HG03025 (cell line): ENCODE measurements at regions not wholly inside any gene's neighbourhood (a gene's known extent, or its start where the extent isn't known, plus 50 kb on each side); places are given as distances from the start of the nearest gene placed in this dataset.
"Not testable (repeated sequence)": the region's sequence is repeated elsewhere in the genome, so short reads cannot be mapped to it uniquely, and the experiment has no call there.

ENCODE experiments used
- ATAC-seq: cut with Tn5 transposase; IDR thresholded peaks from one replicate; pipeline ENCODE4 v1.9.1; 2021; ENCODE audit warnings: mild to moderate bottlenecking, moderate library complexity; ENCODE audit not compliant: unreplicated experiment, low FRiP score

GRCh38 chr3:82222401-82222800, 461.0 kb upstream of the GBE1 start:
- no peak for ATAC-seq

- no peak for ATAC-seq
These were observed 456.1 kb upstream of the GBE1 start for GRCh38 chr3:82217571-82217970.

- no peak for ATAC-seq
These were observed 446.7 kb upstream of the GBE1 start for GRCh38 chr3:82208002-82208710.

GRCh38 chr3:82202269-82202668, 440.8 kb upstream of the GBE1 start:
- no peak for ATAC-seq

DNA sequence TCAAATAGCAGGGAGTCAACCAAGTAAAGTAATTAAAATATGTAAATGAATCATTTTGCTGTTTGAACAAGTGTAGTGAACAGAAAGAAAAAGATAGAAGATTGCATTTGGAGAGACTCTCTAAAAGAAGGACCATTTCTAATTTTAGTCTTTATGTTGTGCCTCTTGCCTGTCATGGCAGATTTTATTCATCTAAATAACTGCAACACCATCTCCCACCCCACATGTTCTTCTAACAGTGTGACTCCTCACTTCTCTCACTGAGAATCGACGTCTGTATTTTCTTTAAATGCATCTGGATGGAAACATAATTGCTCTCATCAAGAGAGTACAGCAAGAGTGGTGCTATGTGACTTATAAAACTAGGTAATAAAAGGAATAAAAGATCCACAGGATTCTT, 439.9 kb upstream of the GBE1 start:
- no peak for ATAC-seq

DNA sequence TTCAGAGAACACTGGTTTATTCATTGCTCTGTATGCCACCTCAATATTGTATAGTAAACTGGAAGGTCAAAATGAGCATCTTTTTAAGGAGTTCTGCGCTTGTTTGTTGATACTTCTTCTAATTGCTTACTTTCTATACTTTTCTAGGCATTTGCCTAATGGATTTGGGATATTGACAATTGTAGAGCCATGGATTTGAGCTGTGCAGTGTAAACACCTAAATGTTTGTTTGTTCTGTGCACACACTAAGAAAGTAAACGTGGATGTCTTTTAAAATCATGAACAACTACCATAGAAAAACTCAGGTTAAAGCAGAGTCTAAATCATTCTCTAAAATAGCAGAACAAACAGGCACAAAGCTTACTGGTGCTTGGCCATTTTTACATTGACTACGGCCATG, 436.6 kb upstream of the GBE1 start:
- ATAC-seq = no peak

DNA sequence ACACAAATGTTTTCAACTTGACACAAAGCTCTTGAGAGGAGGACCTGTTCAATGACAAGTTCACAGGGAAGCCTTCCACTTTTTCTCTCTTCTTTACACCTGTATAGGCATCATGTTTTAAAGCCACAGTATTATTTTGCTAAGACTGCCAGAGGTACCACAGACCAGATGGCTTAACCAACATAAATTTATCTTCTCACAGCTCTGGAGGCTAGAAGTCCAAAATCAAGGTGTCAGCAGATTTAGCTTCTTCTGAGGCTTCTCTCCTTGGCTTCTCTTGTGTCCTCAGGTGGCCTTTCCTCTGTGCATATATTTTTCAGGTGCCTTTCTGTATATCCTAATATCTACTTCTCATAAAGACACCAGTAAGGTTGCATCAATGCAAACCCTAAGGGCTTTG, 435.2 kb upstream of the GBE1 start:
- ATAC-seq = no peak

GRCh38 chr3:82194870-82195269, 433.4 kb upstream of the GBE1 start:
- no peak for ATAC-seq

- ATAC-seq = no peak
These were observed 424.6 kb upstream of the GBE1 start for GRCh38 chr3:82186017-82186416.

- ATAC-seq = no peak
These were observed 417.8 kb upstream of the GBE1 start for GRCh38 chr3:82179291-82179690.

- no peak for ATAC-seq
These were observed 416.8 kb upstream of the GBE1 start for GRCh38 chr3:82178291-82178690.

DNA sequence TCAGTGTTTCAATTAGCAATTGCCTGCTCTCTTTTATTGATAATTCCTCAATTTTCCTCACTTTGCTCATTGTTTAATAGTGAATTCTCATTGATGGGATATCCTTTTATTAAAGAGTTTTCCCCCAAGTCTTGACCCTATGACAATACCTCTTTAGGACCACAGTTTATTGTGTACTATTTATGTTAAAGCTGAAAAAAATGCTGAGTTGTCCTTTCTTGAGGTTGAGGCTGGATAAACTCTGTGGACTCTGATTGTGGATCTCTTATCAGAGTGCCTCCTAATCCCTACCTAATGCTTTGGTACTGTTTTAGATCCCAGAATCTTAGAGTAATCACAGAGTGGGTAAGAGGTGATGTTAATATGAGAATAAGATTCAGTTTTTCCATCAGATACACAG, 416.3 kb upstream of the GBE1 start:
- no peak for ATAC-seq

- no peak for ATAC-seq
These were observed 403.8 kb upstream of the GBE1 start for GRCh38 chr3:82165266-82165665.

DNA sequence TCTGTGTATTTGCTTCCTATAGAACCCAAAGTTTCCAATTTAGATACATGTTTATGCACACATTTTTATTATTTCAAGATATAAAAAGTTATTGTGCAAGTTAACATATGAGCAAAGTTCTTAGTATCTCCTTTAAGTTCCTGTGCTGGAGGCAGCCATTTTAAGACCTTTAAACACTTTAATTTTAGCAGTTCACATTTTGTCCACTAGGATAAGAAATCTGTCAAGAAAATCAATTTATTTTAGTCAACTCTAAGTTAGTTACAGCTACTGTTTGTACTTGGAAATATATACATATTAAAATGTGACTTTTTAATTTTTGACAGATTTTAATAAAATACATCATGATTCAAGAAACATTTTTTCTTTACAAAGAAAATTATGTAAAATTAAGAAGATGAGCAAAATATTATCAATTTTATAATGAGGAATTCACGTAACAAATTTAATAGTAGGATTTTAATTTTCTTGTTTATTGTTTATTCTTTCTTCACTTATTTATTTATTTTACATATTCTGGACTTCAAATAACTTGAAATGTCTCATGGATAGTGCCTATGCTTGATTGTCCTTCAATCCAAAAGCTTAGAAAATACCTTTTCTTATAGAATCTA, 402.6 kb upstream of the GBE1 start:
- ATAC-seq = no peak

GRCh38 chr3:82157952-82158351, 396.5 kb upstream of the GBE1 start:
- ATAC-seq = no peak

GRCh38 chr3:82153892-82154291, 392.4 kb upstream of the GBE1 start:
- not testable (repeated sequence) for ATAC-seq

DNA sequence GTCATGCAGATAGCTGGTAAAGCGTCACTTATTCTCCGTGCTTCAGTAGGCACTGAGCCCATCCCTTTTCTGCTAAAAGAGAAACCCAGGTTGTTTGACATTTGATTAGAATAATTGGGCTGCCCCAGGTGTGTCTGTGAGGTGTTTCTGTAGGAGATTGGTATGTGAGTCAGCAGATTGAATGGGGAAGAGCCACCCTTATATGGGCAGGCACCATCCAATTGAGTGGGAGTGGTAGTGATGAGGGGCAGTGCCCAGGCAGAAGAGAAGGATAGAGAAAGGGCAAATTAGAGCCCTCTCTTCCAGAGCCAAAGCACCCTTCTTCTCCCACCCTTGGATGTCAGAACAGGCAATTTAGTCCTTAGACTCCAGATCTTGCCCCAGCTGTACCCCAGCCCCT, 384.3 kb upstream of the GBE1 start:
- no peak for ATAC-seq

DNA sequence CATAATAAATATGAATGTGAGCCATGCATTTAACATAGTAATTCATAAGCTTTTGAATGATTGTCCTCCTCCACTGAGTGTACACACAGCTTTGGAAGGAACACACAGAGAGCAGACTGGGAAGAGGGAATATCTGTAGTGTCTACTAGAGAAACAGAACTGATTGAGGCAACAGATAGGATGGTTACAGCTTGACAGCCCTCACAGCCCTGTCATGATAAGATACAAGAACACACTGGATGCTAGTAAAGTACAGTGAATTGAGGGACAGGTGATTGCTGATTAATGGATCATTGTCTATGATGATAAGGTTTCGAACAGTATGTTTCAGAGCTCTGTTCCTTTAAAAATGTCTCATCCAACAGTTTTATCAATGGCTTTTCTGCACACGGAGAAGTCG, 383.4 kb upstream of the GBE1 start:
- ATAC-seq = no peak

- ATAC-seq = no peak
These were observed 382.4 kb upstream of the GBE1 start for GRCh38 chr3:82143661-82144412.

DNA sequence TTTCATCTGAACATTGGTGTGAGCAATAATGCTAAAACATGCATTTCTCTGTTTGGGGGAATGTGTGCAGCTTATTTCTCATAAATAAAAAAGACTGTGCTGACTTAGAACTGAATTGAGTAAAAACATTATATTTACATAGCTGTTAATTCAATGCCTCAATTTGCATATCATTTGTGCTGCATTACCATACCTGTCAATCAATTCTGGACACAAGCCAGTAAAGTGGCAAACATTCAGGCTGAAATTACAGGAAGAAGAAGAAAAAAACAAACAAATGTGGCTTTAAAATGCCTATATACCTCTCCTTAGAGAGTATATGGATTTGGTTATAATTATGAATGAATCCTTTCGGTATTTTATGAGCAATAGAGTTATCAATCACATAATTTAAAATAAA, 380.1 kb upstream of the GBE1 start:
- ATAC-seq = no peak

GRCh38 chr3:82137861-82138260, 376.4 kb upstream of the GBE1 start:
- no peak for ATAC-seq

DNA sequence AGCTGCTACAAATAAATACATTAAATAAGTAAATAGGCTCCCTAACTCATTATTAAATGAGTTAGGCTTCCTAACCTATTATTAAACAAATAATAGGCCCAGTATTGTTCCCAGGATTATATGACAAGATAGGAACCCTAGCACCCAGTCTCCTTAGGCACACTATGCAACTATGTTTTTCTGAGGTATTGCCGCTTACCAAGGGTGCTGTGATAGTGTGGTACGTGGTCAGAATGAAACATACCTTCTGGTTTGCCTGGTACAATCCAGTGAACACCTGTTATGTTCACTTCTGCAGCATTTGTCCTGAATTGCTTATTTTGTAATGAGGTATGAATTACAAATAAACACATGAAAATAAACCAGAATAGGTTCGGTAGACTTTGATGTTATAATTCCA, 375.6 kb upstream of the GBE1 start:
- no peak for ATAC-seq
